Activated T-helper 17 cell treated with anti-CD3 and anti-CD28 coated beads, Interleukin-2, amount 50 U/mL, for 72 hours (primary cell): ENCODE measurements at regions not wholly inside any gene's neighbourhood (a gene's known extent, or its start where the extent isn't known, plus 50 kb on each side); places are given as distances from the start of the nearest gene placed in this dataset.
"Not testable (repeated sequence)": the region's sequence is repeated elsewhere in the genome, so short reads cannot be mapped to it uniquely, and the experiment has no call there.

Experiments
- ATAC-seq: fragments of 150-1000 bp; cut with Tn5 transposase; replicated peaks from 2 replicates; pipeline ENCODE4 v1.10.0; 2021; ENCODE audit warnings: mild to moderate bottlenecking, moderate library complexity
- H3K27ac Mint-ChIP-seq: one replicate; pipeline ENCODE4 v1.8.0; 2022; ENCODE audit warnings: mixed read lengths
- H3K27me3 Mint-ChIP-seq: one replicate; pipeline ENCODE4 v1.8.0; 2022; ENCODE audit warnings: mixed read lengths
- H3K36me3 Mint-ChIP-seq: one replicate; pipeline ENCODE4 v1.8.0; 2022; ENCODE audit warnings: low read depth, mild to moderate bottlenecking, mixed read lengths
- H3K4me1 Mint-ChIP-seq: one replicate; pipeline ENCODE4 v1.8.0; 2022; ENCODE audit warnings: mixed read lengths
- H3K4me3 Mint-ChIP-seq: one replicate; pipeline ENCODE4 v1.8.0; 2022; ENCODE audit warnings: mild to moderate bottlenecking, mixed read lengths
- H3K9me3 Mint-ChIP-seq: one replicate; pipeline ENCODE4 v1.8.0; 2022; ENCODE audit warnings: mixed read lengths

DNA sequence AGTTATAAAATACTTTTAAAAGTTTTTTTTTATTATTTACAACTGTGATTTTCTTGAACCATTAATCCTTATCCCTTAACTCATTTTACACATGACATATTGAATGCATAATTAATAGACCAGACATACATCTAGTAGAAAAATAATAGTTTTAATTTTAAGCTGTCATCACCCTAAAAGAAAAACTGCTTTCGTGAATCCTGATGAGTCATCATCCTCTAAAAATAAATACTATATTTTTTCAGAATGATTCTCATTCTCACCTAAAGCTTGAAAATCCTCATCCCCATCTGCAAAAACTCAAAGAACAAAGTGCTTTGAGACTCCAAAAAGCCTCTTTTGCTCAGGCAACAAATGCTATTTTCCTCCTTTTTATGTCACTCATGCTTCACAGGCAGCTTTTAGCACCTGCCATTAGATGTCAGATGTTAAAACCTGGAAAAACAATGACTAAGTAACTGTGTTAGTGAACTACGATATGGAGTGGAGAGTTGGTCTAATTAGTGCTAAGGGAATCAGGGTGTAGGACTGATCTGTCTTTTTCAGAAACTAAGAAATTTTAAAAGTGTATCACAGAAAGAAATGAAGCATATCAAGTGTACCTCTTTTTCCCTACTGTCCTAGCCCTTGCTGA lies 297.6 kb downstream of the TMX3 start:
- H3K9me3 Mint-ChIP-seq: no peaks in the 10 kb centered on the region
- ATAC-seq: no peak
- H3K27ac Mint-ChIP-seq: no peak overlapping the region
- no peak overlapping the region for H3K4me3 Mint-ChIP-seq
- no peaks in the 10 kb centered on the region for H3K36me3 Mint-ChIP-seq
- H3K27me3 Mint-ChIP-seq: no peaks in the 10 kb centered on the region
- H3K4me1 Mint-ChIP-seq: no peaks in the 10 kb centered on the region

DNA sequence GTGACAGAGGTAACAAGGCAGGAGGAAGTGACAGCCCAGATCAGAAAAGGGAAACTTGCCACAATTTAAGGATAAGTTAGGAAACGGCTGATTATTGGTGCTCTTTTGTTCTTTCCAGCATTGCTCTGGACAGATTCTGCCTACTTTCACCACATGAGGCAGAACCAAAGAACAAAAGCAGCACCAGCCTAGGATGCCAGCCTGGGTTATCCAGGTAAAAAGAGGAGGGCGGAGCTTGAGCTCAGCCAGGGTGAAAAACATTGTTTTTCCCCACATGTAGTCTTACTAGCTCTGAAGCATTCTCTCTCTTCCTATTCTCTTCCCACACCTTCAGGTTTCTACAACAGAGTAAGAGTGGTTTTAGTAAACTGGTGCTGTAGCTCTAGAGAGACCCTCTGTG lies 300.5 kb downstream of the TMX3 start:
- H3K9me3 Mint-ChIP-seq: no peaks in the 10 kb centered on the region
- H3K27me3 Mint-ChIP-seq: no peaks in the 10 kb centered on the region
- H3K4me3 Mint-ChIP-seq: no peak overlapping the region
- no peaks in the 10 kb centered on the region for H3K4me1 Mint-ChIP-seq
- no peak overlapping the region for H3K27ac Mint-ChIP-seq
- ATAC-seq: no peak
- H3K36me3 Mint-ChIP-seq: no peaks in the 10 kb centered on the region

DNA sequence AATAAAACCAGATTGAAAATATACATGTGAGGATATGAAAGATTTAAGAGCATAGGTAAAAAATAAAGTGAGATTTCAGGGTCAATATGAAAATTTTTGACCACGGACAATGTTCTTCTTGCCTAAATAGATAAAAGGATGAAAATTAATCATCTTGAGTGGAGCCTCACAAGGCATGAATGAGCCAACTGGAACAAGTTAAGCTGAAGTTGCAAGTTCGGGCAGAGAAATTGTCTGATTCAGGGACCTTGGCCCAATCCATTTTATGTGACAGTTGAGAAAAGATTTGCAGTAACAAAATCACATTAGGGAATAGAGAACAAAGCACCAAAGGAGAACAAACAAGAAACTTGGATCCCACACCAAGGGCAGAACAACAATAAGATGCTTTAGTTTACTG lies 305.3 kb downstream of the TMX3 start:
- Mint-ChIP-seq H3K27ac (no peak overlapping the region), H3K36me3 (no peaks in the 10 kb centered on the region), H3K9me3 (no peaks in the 10 kb centered on the region), H3K4me1 (no peaks in the 10 kb centered on the region), H3K4me3 (no peak overlapping the region), H3K27me3 (peaks cover 6% of the 10 kb centered on the region)
- no peak for ATAC-seq

DNA sequence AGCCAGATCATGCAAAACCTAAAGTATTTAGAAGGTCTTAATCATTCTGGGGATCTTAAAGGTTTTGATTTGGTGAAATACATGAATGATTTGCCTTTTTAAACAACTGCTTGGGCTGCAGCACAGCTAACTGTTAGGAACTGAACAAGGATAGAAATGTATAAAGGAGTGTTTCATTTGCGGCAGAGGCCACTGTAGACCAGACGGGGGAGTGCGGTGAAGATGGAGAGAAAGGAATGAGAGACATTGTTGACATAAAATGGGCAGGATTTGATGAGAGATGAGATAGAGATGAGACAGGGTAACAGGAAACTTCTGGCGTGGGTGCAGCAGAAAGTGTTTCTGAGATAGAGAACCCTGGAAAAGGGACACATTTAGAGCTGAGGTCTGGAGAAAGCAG lies 308.1 kb downstream of the TMX3 start:
- Mint-ChIP-seq H3K4me3 (no peak overlapping the region), H3K27ac (no peak overlapping the region), H3K4me1 (no peaks in the 10 kb centered on the region), H3K36me3 (no peaks in the 10 kb centered on the region), H3K27me3 (peaks cover 6% of the 10 kb centered on the region), H3K9me3 (no peaks in the 10 kb centered on the region)
- no peak for ATAC-seq

DNA sequence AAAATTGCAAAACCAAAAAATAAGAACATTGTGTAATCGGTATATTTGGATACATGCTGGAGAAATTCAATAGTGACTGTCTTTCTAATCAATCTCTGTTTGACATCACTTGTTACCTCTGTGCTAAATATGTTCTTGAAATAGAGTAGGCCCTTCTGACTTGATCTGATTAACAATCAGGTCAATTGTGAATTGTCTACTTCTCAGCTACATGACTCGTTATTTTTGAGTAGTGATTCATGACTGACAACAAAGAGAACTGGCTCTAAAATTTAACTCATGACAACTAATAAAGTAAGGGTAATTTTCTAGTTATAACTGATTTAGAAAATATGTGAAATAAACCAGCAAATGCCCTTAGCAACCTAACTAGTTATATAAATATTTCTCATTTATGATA lies 312.1 kb downstream of the TMX3 start:
- H3K27ac Mint-ChIP-seq: no peak overlapping the region
- H3K36me3 Mint-ChIP-seq: no peaks in the 10 kb centered on the region
- H3K9me3 Mint-ChIP-seq: no peaks in the 10 kb centered on the region
- H3K4me3 Mint-ChIP-seq: no peak overlapping the region
- H3K4me1 Mint-ChIP-seq: no peaks in the 10 kb centered on the region
- H3K27me3 Mint-ChIP-seq: peaks cover 9% of the 10 kb centered on the region
- no peak for ATAC-seq

DNA sequence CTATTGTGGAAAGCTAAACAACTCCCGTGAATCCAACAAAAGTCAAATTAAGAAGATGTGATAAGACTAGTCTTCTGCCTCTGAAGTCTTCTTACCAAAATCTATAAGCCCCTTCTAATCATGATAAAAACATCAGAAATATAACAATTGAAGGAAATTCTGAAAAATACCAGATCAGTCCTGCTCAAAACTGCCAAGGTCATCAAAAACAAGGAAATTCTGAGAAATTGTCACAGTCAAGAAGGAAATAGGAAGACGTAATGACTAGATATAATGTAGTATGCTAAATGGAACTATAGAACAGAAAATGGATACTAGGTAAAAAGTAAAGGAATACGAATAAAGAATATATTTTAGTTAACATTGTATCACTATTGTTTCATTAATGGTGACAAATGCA lies 314.0 kb downstream of the TMX3 start:
- no peak overlapping the region for H3K4me3 Mint-ChIP-seq
- no peaks in the 10 kb centered on the region for H3K9me3 Mint-ChIP-seq
- H3K4me1 Mint-ChIP-seq: no peaks in the 10 kb centered on the region

DNA sequence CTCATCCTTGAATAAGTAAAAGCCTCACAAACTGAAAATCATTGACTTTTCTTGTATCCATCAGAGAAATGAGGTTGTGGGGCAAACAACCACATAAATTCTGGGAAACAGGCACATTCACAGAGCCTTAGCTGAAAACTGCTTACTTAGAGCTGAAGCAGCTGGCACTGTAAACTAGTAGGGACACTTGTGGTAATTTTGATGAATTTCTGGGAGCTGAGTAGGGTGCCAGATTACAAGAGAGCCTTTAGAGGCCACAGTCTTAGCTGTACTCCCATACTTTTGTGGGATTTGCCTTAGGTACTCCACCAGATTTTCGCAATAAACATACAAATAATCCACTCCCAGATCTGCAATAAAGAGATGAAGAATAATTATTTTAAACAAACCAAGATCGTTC lies 315.2 kb downstream of the TMX3 start:
- peaks cover 3% of the 10 kb centered on the region for H3K27me3 Mint-ChIP-seq
- H3K4me1 Mint-ChIP-seq: no peaks in the 10 kb centered on the region
- no peak overlapping the region for H3K4me3 Mint-ChIP-seq
- no peak overlapping the region for H3K27ac Mint-ChIP-seq
- H3K36me3 Mint-ChIP-seq: no peaks in the 10 kb centered on the region
- no peaks in the 10 kb centered on the region for H3K9me3 Mint-ChIP-seq
- ATAC-seq: no peak

More for the DNA sequence above, 314.0 kb downstream of the TMX3 start:
- H3K27ac Mint-ChIP-seq: no peak overlapping the region
- no peak for ATAC-seq
- H3K36me3 Mint-ChIP-seq: no peaks in the 10 kb centered on the region
- H3K27me3 Mint-ChIP-seq: peaks cover 3% of the 10 kb centered on the region

DNA sequence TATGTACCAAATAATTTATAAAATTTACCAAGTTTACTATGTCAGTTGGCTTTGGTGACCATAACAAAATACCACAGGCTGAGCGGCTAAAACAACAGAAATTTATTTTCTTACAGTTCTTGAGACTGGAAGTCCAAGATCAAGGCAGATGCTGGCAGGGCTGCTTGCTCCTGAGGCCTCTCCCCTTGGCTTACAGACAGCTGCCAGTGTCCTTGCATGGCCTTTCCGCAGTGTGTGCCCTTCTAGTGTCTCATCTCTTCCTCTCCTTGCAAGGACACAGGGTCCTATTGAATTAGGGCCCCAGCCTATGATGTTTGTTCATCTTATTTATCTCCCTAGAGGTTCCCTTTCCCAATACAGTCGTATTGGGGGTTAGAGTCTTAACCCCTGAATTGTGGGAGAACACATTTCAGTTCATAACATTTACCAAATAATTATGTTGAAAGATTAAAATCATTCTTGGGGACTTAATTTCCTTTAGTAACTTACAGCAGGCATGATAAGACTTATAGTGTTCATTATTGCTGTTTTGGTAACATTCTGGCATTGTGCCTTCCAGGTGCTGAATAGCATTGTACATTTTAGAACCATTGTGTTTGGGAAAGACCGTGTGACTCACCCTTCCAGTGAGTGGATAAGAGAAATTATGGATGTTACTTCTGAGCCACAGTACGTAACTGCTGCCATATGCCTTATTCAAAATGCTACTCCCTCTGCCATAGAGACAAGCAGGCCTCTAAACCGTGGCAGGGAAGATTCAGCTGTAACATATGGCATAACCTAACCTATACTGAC lies 317.5 kb downstream of the TMX3 start:
- Mint-ChIP-seq H3K36me3 (no peaks in the 10 kb centered on the region), H3K4me1 (no peaks in the 10 kb centered on the region), H3K27ac (no peak overlapping the region), H3K9me3 (no peaks in the 10 kb centered on the region), H3K27me3 (peaks cover 3% of the 10 kb centered on the region), H3K4me3 (no peak overlapping the region)
- ATAC-seq: no peak

DNA sequence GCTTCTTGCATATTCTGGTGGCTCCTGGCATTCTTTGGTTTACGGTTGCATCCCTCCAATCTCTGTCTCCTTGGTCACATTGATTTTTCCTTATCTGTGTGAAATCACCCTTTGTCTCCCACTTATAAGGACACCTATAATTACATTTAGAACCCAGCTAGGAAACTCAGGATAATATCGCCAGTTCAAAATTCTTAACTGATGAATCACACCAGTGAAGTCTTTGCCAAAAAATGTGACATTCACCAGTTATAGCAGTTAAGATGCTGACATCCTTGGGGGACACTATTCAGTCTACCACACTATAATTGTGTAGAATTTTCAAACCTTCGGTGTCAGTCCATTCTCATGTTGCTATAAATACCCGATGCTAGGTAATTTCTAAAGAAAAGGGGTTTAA lies 320.2 kb downstream of the TMX3 start:
- no peaks in the 10 kb centered on the region for H3K36me3 Mint-ChIP-seq
- peaks cover 6% of the 10 kb centered on the region for H3K27me3 Mint-ChIP-seq
- no peak for ATAC-seq
- H3K27ac Mint-ChIP-seq: no peak overlapping the region
- no peaks in the 10 kb centered on the region for H3K9me3 Mint-ChIP-seq
- H3K4me1 Mint-ChIP-seq: no peaks in the 10 kb centered on the region
- H3K4me3 Mint-ChIP-seq: no peak overlapping the region

DNA sequence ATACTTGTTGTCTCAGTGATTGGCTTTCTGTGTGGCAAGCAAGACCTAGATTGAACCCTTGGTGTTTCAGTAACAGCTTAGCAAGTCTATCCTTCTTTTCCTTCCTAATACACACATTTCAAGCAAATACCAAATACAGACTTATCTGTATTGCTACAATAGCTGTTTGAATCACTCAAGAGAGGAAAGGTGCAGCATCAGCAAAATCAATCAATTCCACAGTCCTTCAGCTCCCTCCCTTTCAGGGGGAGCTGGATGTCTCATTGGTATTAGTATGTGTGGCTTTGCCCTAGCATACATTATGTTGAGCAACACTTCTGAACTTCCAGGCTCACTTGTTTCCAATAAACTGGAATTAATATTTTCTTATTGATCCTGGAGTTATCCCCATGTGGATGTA lies 323.1 kb downstream of the TMX3 start:
- Mint-ChIP-seq H3K4me3 (no peak overlapping the region), H3K4me1 (no peaks in the 10 kb centered on the region), H3K9me3 (no peaks in the 10 kb centered on the region), H3K27ac (no peak overlapping the region), H3K36me3 (no peaks in the 10 kb centered on the region), H3K27me3 (peaks cover 4% of the 10 kb centered on the region)
- no peak for ATAC-seq

DNA sequence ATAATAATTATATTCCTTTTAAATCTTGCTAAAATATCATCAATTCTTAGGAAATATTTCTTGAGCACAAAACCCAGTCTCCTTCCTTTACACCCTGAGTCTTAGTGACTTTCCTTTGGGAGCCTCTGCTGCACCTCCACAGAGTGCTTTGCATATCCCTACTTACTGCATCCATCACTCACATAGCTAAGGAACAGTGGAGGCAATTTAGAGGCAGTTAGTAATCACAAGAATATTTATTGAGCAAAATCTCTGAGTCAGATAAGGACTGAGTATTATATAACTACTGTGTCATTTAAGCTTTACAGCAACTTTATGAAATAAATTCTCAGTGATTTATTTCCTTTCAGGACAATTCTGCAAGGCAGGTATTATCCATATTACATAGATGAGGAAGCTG lies 327.7 kb downstream of the TMX3 start:
- H3K4me1 Mint-ChIP-seq: no peaks in the 10 kb centered on the region
- H3K27ac Mint-ChIP-seq: no peak overlapping the region
- no peak overlapping the region for H3K4me3 Mint-ChIP-seq
- no peak for ATAC-seq
- H3K27me3 Mint-ChIP-seq: peaks cover 4% of the 10 kb centered on the region
- H3K9me3 Mint-ChIP-seq: peaks cover 4% of the 10 kb centered on the region
- no peaks in the 10 kb centered on the region for H3K36me3 Mint-ChIP-seq

DNA sequence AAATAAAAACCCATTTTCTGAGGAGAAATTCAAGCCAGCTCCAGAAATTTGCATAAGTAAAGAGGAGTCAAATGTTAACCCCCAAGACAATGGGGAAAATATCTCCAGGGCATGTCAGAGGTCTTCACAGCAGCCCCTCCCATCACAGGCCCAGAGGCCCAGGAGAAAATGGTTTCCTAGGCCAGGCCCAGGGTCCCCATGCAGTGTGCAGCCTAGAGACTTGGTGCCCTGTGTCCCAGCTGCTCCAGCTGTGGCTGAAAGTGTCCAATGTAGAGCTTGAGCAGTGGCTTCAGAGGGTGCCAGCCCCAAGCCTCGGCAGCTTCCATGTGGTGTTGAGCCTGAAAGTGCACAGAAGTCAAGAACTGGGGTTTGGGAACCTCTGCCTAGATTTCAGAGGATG lies 330.9 kb downstream of the TMX3 start:
- H3K36me3 Mint-ChIP-seq, H3K27me3 Mint-ChIP-seq, H3K4me1 Mint-ChIP-seq, ATAC-seq, H3K27ac Mint-ChIP-seq, H3K4me3 Mint-ChIP-seq, H3K9me3 Mint-ChIP-seq: not testable (repeated sequence)

DNA sequence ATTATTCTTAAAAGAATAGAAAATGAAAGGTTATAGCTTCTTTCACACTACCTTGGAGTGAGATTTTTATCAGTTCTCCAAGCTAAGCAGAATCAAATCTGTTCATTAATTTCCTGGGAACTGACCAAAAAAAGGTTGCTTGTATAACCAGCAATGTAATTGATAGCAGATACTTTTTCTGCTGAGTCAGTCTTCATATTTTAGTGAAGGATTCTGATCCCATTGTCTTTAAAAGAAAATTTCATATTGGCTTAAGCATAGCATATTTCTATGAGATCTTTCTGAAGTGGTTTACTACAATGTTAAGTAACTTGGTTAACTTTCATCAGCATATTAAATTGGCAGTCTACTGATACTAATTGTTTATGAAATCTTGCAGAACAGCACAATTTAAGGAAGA lies 338.0 kb downstream of the TMX3 start:
- Mint-ChIP-seq H3K4me1 (no peaks in the 10 kb centered on the region), H3K9me3 (no peaks in the 10 kb centered on the region), H3K4me3 (no peak overlapping the region), H3K27me3 (no peaks in the 10 kb centered on the region), H3K27ac (no peak overlapping the region), H3K36me3 (no peaks in the 10 kb centered on the region)
- ATAC-seq: no peak

DNA sequence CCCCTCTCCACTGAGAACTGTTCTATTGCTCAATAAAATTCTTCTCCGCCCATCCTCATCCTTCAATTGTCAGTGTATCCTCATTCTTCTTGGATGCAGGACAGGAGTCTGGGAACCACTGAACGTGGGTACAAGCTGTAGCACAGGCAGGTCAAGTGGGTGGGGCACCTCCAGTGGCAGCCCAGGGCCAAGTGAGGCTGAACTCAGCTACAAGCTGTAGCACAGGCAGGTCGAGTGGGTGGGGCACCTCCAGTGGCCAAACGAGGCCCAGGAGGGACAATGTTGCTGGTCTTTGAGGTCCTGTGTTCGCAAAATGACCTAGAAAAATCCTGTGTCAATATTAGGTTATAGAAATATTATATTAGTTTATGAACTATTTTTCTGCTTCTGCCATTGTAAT lies 352.0 kb downstream of the TMX3 start:
- Mint-ChIP-seq H3K4me3 (no peak overlapping the region), H3K4me1 (no peaks in the 10 kb centered on the region), H3K27me3 (no peaks in the 10 kb centered on the region), H3K9me3 (peaks cover 9% of the 10 kb centered on the region), H3K27ac (no peak overlapping the region), H3K36me3 (no peaks in the 10 kb centered on the region)
- no peak for ATAC-seq

DNA sequence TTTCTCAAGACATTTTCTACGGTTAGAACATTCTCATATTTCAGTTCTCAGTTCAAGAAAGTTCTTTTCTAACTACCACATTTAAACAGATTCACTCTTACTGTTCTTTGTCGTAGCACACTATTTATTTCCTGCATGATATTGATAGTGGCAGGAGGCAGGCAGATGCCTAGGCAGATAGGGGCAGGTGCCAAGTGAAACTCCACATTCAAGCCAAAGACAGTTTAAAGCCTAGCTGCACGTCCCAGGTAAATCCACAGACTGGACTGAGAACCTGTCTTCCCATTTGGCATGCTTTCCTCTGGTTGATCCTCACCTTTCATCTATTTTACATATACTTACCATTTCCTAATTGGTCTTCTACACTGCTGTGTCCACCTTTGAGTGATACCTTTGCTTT lies 359.3 kb downstream of the TMX3 start:
- ATAC-seq: no peak
- Mint-ChIP-seq H3K27ac (no peak overlapping the region), H3K27me3 (no peaks in the 10 kb centered on the region), H3K4me1 (no peaks in the 10 kb centered on the region), H3K4me3 (no peak overlapping the region), H3K9me3 (peaks cover 11% of the 10 kb centered on the region), H3K36me3 (no peaks in the 10 kb centered on the region)
